HepG2 (cell line): ENCODE measurements at regions not wholly inside any gene's neighbourhood (a gene's known extent, or its start where the extent isn't known, plus 50 kb on each side); places are given as distances from the start of the nearest gene placed in this dataset.

Experiments used
- ATAC-seq: fragments of 200-7000 bp; cut with Tn5 transposase; 3 replicates; pipeline ENCODE4 v1.9.1; 2020; ENCODE audit warnings: mild to moderate bottlenecking, moderate library complexity
- BruUV-seq: library from RNA; stranded (reverse); fragments of 400-500 nt; replicated peaks from 2 replicates; lab custom pipeline; 2021; lab: Mats Ljungman, UMichigan
- CTCF ChIA-PET: fragments of 300-600 bp; formaldehyde crosslinking; extraction: SDS; loops from one replicate; lab custom pipeline; 2021; ENCODE audit warnings: low total read pairs, inconsistent platforms, low intra/inter-chr PET ratio; lab: Yijun Ruan, JAX
- POLR2A ChIA-PET: fragments of 350-600 bp; sonication (Branson Sonifier 250); formaldehyde crosslinking; loops from one replicate; lab custom pipeline; 2020; ENCODE audit warnings: antibody characterized with exemption, inconsistent platforms; lab: Yijun Ruan, JAX
- DNase-seq: peaks from one replicate; pipeline ENCODE4 v3.0.0-alpha.2; 2015; ENCODE audit warnings: low spot score
- FAIRE-seq: peaks from 3 replicates; lab custom pipeline; 2011; peaks lifted over from hg19 to GRCh38; lab: Jason Lieb, UNC
- H2AFZ ChIP-seq: one replicate; pipeline ENCODE4 v1.6.1; 2011; ENCODE audit warnings: low read length, inconsistent platforms
- H3K27ac ChIP-seq: fragments of 300-600 bp; 3 replicates; pipeline ENCODE4 v1.8.0; 2011; ENCODE audit warnings: mixed run types, mild to moderate bottlenecking, mixed read lengths, low read length, inconsistent platforms; ENCODE audit not compliant: insufficient read depth; ENCODE audit errors: extremely low read length
- H3K27me3 ChIP-seq, 2 experiments: fragments of 200-600 bp in 1 of 2; 2 replicates in 1 of 2; 3 replicates in 1 of 2; pipeline versions ENCODE4 v1.6.0 to v1.8.0; 2011; ENCODE audit warnings: low read length in 2 of 2, mild to moderate bottlenecking in 2 of 2, moderate library complexity in 2 of 2, inconsistent platforms in 1 of 2; ENCODE audit not compliant: insufficient read depth in 2 of 2, control insufficient read depth in 1 of 2
- H3K36me3 ChIP-seq, 2 experiments: fragments of 200-600 bp in 1 of 2; replicated peaks in 1 of 2; 2 replicates in 1 of 2; 3 replicates in 1 of 2; pipeline versions ENCODE4 v1.5.1 to v1.8.0; 2011; ENCODE audit warnings: low read length in 2 of 2, inconsistent platforms in 1 of 2; ENCODE audit not compliant: insufficient read depth in 2 of 2, control insufficient read depth in 1 of 2
- H3K4me1 ChIP-seq: 2 replicates; pipeline ENCODE4 v1.5.1; 2012; ENCODE audit warnings: low read length, inconsistent platforms; ENCODE audit not compliant: insufficient read depth
- H3K4me2 ChIP-seq: 2 replicates; pipeline ENCODE4 v1.6.0; 2011; ENCODE audit warnings: low read depth, low read length, inconsistent platforms
- H3K4me3 ChIP-seq, 3 experiments: fragments of 200-600 bp in 1 of 3; sonication (generic), shearing (Covaris generic) in 1 of 3; replicated peaks in 1 of 3; 2 replicates each; pipeline ENCODE4 v1.5.1; 2011 to 2016; ENCODE audit warnings: low read length in 3 of 3, inconsistent platforms in 2 of 3, low read depth in 2 of 3, mild to moderate bottlenecking in 2 of 3, control low read depth in 1 of 3, mixed read lengths in 1 of 3; ENCODE audit not compliant: insufficient read depth in 1 of 3
- H3K79me2 ChIP-seq: one replicate; pipeline ENCODE4 v1.6.1; 2011; ENCODE audit warnings: low read length, inconsistent platforms; ENCODE audit not compliant: insufficient read depth
- H3K9ac ChIP-seq: 2 replicates; pipeline ENCODE4 v1.6.0; 2011; ENCODE audit warnings: mild to moderate bottlenecking, low read depth, low read length, inconsistent platforms; ENCODE audit not compliant: insufficient read depth
- H3K9me3 ChIP-seq: 2 replicates; pipeline ENCODE4 v1.5.1; 2012; ENCODE audit warnings: mild to moderate bottlenecking, low read length
- H4K20me1 ChIP-seq: 2 replicates; pipeline ENCODE4 v1.6.0; 2011; ENCODE audit warnings: inconsistent platforms, mild to moderate bottlenecking, low read length, moderate library complexity; ENCODE audit not compliant: insufficient read depth
- CREB1 ChIP-seq, 2 experiments: fragments of 450-650 bp in 1 of 2; IDR thresholded peaks; 2 replicates each; pipeline ENCODE4 v1.6.1; 2016 to 2017; ENCODE audit warnings: control low read depth in 1 of 2, mild to moderate bottlenecking in 1 of 2, missing compliant biosample characterization in 1 of 2, missing genetic modification characterization in 1 of 2
- CTCF ChIP-seq: sonication (generic); formaldehyde crosslinking; IDR thresholded peaks from 2 replicates; pipeline ENCODE4 v1.5.0; 2020; ENCODE audit warnings: mild to moderate bottlenecking, missing genetic modification reagents, moderate library complexity
- JUND ChIP-seq: sonication (generic); formaldehyde crosslinking; IDR thresholded peaks from 2 replicates; pipeline ENCODE4 v1.8.0; 2022; ENCODE audit warnings: mild to moderate bottlenecking, missing genetic modification reagents
- KLF13 ChIP-seq: sonication (generic); formaldehyde crosslinking; IDR thresholded peaks from 2 replicates; pipeline ENCODE4 v1.4.0; 2020; ENCODE audit warnings: mild to moderate bottlenecking, missing genetic modification reagents
- PTBP1 ChIP-seq: fragments of 200-400 bp; formaldehyde crosslinking; IDR thresholded peaks from 2 replicates; pipeline ENCODE4 v1.6.1; 2018; ENCODE audit warnings: low read length, low read depth; ENCODE audit not compliant: poor library complexity, severe bottlenecking
- SIX1 ChIP-seq: sonication (generic); formaldehyde crosslinking; IDR thresholded peaks from 2 replicates; pipeline ENCODE4 v1.4.0; 2020; ENCODE audit warnings: missing genetic modification reagents, borderline replicate concordance
- ZNF841 ChIP-seq: sonication (generic); formaldehyde crosslinking; IDR thresholded peaks from 2 replicates; pipeline ENCODE4 v1.8.1; 2023; ENCODE audit warnings: missing genetic modification reagents, borderline replicate concordance
- WGBS: methylation state at CpG from one replicate; pipeline ENCODE4 v1.1.6; 2017; ENCODE audit warnings: low lambda C conversion rate; 5-methylcytosine and 5-hydroxymethylcytosine counted together
- in situ Hi-C: cut with HindIII; loops from 2 replicates; pipeline ENCODE4 v1.10.0; 2017; ENCODE audit warnings: low pct_unique_long_range_greater_than_20kb; ENCODE audit not compliant: extremely low pct_ligation_motif_present
- intact Hi-C: fragments of 100-400 bp; cut with micrococcal nuclease; formaldehyde crosslinking; loops from one replicate; pipeline ENCODE4 v1.10.0; 2022; ENCODE audit not compliant: unreplicated experiment

GRCh38 chr2:212712991-212713390 is 174.4 kb upstream of the ERBB4 start:
- ATAC-seq (no peak), FAIRE-seq (no peak), DNase-seq (no peak)
- Histone ChIP-seq H3K4me1 (no peaks in the 10 kb centered on the region), H3K79me2 (no peaks in the 10 kb centered on the region), H2AFZ (no peak overlapping the region), H3K27me3 (no peaks in the 10 kb centered on the region), H3K4me3 (no peak overlapping the region), H3K36me3 (no peaks in the 10 kb centered on the region), H3K4me2 (no peak overlapping the region), H3K27ac (no peak overlapping the region), H3K9ac (no peak overlapping the region), H4K20me1 (no peaks in the 10 kb centered on the region), H3K9me3 (no peaks in the 10 kb centered on the region)
- TF ChIP-seq PTBP1 (no peak), KLF13 (CRISPR knock-in tag) (no peak), SIX1 (CRISPR knock-in tag) (no peak), JUND (no peak), ZNF841 (CRISPR knock-in tag) (no peak)
- WGBS = 0% methylated on average over 1 of the region's 1 CpG
- POLR2A ChIA-PET = no interaction called here
- CTCF ChIA-PET = no interaction called here
- intact Hi-C loops (no loop called here), in situ Hi-C loops (no loop called here)
- no TSS peak for BruUV-seq

- no TSS peak for BruUV-seq
- FAIRE-seq (no peak), DNase-seq (no peak), ATAC-seq (no peak)
- TF ChIP-seq CTCF (CRISPR knock-in tag) (no peak), CREB1 (IDR thresholded peaks at IDR 0.05) (peak; percentile 65; the same call in 1 of the 2 replicates), CREB1 (CRISPR knock-in tag; IDR thresholded peaks at IDR 0.05) (no peak)
- Histone ChIP-seq H3K79me2 (no peaks in the 10 kb centered on the region), H3K4me1 (no peaks in the 10 kb centered on the region), H3K27me3 (no peaks in the 10 kb centered on the region), H3K27ac (no peak overlapping the region), H4K20me1 (no peaks in the 10 kb centered on the region), H3K4me2 (no peak overlapping the region), H3K9ac (no peak overlapping the region), H2AFZ (no peak overlapping the region), H3K9me3 (no peaks in the 10 kb centered on the region), H3K4me3 (no peak overlapping the region), H3K36me3 (no peaks in the 10 kb centered on the region)
- CTCF ChIA-PET = no interaction called here
- POLR2A ChIA-PET = no interaction called here
- intact Hi-C loops (no loop called here), in situ Hi-C loops (no loop called here)
- 8% methylated on average over 5 of the region's 5 CpGs for WGBS
These were observed 173.9 kb upstream of the ERBB4 start for GRCh38 chr2:212712466-212712865.
